ENCODE measurements at regions not wholly inside any gene's neighbourhood (a gene's known extent, or its start where the extent isn't known, plus 50 kb on each side); places are given as distances from the start of the nearest gene placed in this dataset.

- TF ChIP-seq CTCF (IDR thresholded peaks at IDR 0.05; ENCODE audit: low read depth, low read length) (no peak), EZH2phosphoT487 (IDR thresholded peaks at IDR 0.05; ENCODE audit: low read depth) (no peak)
These were observed 50.2 kb upstream of the HIVEP1 start for GRCh38 chr6:11961923-11962322.

GRCh38 chr6:11960909-11961779 is 51.0 kb upstream of the HIVEP1 start:
- Histone ChIP-seq H3K4me3 (ENCODE audit: low read length) (no peak overlapping the region), H3K27me3 (ENCODE audit: low read depth, low read length) (no peaks in the 10 kb centered on the region), H3K27ac (ENCODE audit: low read length) (no peak overlapping the region), H3K36me3 (replicated peaks; ENCODE audit: low read depth, low read length) (no peaks in the 10 kb centered on the region), H3K4me1 (ENCODE audit: low read length) (no peaks in the 10 kb centered on the region), H2AFZ (ENCODE audit: low read depth, low read length) (no peak overlapping the region), H3K9ac (ENCODE audit: low read length) (no peak overlapping the region), H3K79me2 (ENCODE audit: low read length) (no peaks in the 10 kb centered on the region), H3K9me3 (ENCODE audit: insufficient read depth, low read length) (no peaks in the 10 kb centered on the region), H3K4me2 (ENCODE audit: low read length) (no peak overlapping the region), H4K20me1 (ENCODE audit: insufficient read depth, low read length) (no peaks in the 10 kb centered on the region)
- TF ChIP-seq CTCF (IDR thresholded peaks at IDR 0.05; ENCODE audit: low read depth, low read length), result no peak
- TF ChIP-seq EZH2phosphoT487 (IDR thresholded peaks at IDR 0.05; ENCODE audit: low read depth), result no peak

More at GRCh38 chr6:11961923-11962322, 50.2 kb upstream of the HIVEP1 start:
- Histone ChIP-seq H2AFZ (ENCODE audit: low read depth, low read length) (no peak overlapping the region), H3K79me2 (ENCODE audit: low read length) (no peaks in the 10 kb centered on the region), H3K4me2 (ENCODE audit: low read length) (no peak overlapping the region), H4K20me1 (ENCODE audit: insufficient read depth, low read length) (no peaks in the 10 kb centered on the region), H3K27me3 (ENCODE audit: low read depth, low read length) (no peaks in the 10 kb centered on the region), H3K9ac (ENCODE audit: low read length) (no peak overlapping the region), H3K4me3 (ENCODE audit: low read length) (no peak overlapping the region), H3K36me3 (replicated peaks; ENCODE audit: low read depth, low read length) (no peaks in the 10 kb centered on the region), H3K27ac (ENCODE audit: low read length) (no peak overlapping the region), H3K4me1 (ENCODE audit: low read length) (no peaks in the 10 kb centered on the region), H3K9me3 (ENCODE audit: insufficient read depth, low read length) (no peaks in the 10 kb centered on the region)

- Histone ChIP-seq H3K4me2 (ENCODE audit: low read length) (no peak overlapping the region), H3K4me3 (ENCODE audit: low read length) (no peak overlapping the region), H3K27ac (ENCODE audit: low read length) (no peak overlapping the region), H3K36me3 (replicated peaks; ENCODE audit: low read depth, low read length) (no peaks in the 10 kb centered on the region), H3K9me3 (ENCODE audit: insufficient read depth, low read length) (no peaks in the 10 kb centered on the region), H3K27me3 (ENCODE audit: low read depth, low read length) (no peaks in the 10 kb centered on the region), H3K4me1 (ENCODE audit: low read length) (no peaks in the 10 kb centered on the region), H4K20me1 (ENCODE audit: insufficient read depth, low read length) (no peaks in the 10 kb centered on the region), H2AFZ (ENCODE audit: low read depth, low read length) (no peak overlapping the region), H3K9ac (ENCODE audit: low read length) (no peak overlapping the region), H3K79me2 (ENCODE audit: low read length) (no peaks in the 10 kb centered on the region)
- no peak for TF ChIP-seq CTCF (IDR thresholded peaks at IDR 0.05; ENCODE audit: low read depth, low read length)
- TF ChIP-seq EZH2phosphoT487 (IDR thresholded peaks at IDR 0.05; ENCODE audit: low read depth), result no peak
These were observed 55.3 kb upstream of the HIVEP1 start for GRCh38 chr6:11956781-11957180.

GRCh38 chr6:11953641-11954040 is 58.5 kb upstream of the HIVEP1 start:
- Histone ChIP-seq H3K4me1 (ENCODE audit: low read length) (no peaks in the 10 kb centered on the region), H3K79me2 (ENCODE audit: low read length) (no peaks in the 10 kb centered on the region), H2AFZ (ENCODE audit: low read depth, low read length) (no peak overlapping the region), H3K36me3 (replicated peaks; ENCODE audit: low read depth, low read length) (no peaks in the 10 kb centered on the region), H4K20me1 (ENCODE audit: insufficient read depth, low read length) (no peaks in the 10 kb centered on the region), H3K27ac (ENCODE audit: low read length) (no peak overlapping the region), H3K4me3 (ENCODE audit: low read length) (no peak overlapping the region), H3K9me3 (ENCODE audit: insufficient read depth, low read length) (no peaks in the 10 kb centered on the region), H3K4me2 (ENCODE audit: low read length) (no peak overlapping the region), H3K9ac (ENCODE audit: low read length) (no peak overlapping the region), H3K27me3 (ENCODE audit: low read depth, low read length) (no peaks in the 10 kb centered on the region)
- TF ChIP-seq CTCF (IDR thresholded peaks at IDR 0.05; ENCODE audit: low read depth, low read length) (no peak), EZH2phosphoT487 (IDR thresholded peaks at IDR 0.05; ENCODE audit: low read depth) (no peak)
